HepG2 (cell line): ENCODE measurements at regions not wholly inside any gene's neighbourhood (a gene's known extent, or its start where the extent isn't known, plus 50 kb on each side); places are given as distances from the start of the nearest gene placed in this dataset.

Source experiments
- ATAC-seq: fragments of 200-7000 bp; cut with Tn5 transposase; 3 replicates; pipeline ENCODE4 v1.9.1; 2020; ENCODE audit warnings: mild to moderate bottlenecking, moderate library complexity
- BruUV-seq: library from RNA; stranded (reverse); fragments of 400-500 nt; replicated peaks from 2 replicates; lab custom pipeline; 2021; lab: Mats Ljungman, UMichigan
- CTCF ChIA-PET: fragments of 300-600 bp; formaldehyde crosslinking; extraction: SDS; loops from one replicate; lab custom pipeline; 2021; ENCODE audit warnings: low total read pairs, inconsistent platforms, low intra/inter-chr PET ratio; lab: Yijun Ruan, JAX
- POLR2A ChIA-PET: fragments of 350-600 bp; sonication (Branson Sonifier 250); formaldehyde crosslinking; loops from one replicate; lab custom pipeline; 2020; ENCODE audit warnings: antibody characterized with exemption, inconsistent platforms; lab: Yijun Ruan, JAX
- DNase-seq: peaks from one replicate; pipeline ENCODE4 v3.0.0-alpha.2; 2015; ENCODE audit warnings: low spot score
- FAIRE-seq: peaks from 3 replicates; lab custom pipeline; 2011; peaks lifted over from hg19 to GRCh38; lab: Jason Lieb, UNC
- H2AFZ ChIP-seq: one replicate; pipeline ENCODE4 v1.6.1; 2011; ENCODE audit warnings: low read length, inconsistent platforms
- H3K27ac ChIP-seq: fragments of 300-600 bp; 3 replicates; pipeline ENCODE4 v1.8.0; 2011; ENCODE audit warnings: mixed run types, mild to moderate bottlenecking, mixed read lengths, low read length, inconsistent platforms; ENCODE audit not compliant: insufficient read depth; ENCODE audit errors: extremely low read length
- H3K27me3 ChIP-seq, 2 experiments: fragments of 200-600 bp in 1 of 2; 2 replicates in 1 of 2; 3 replicates in 1 of 2; pipeline versions ENCODE4 v1.6.0 to v1.8.0; 2011; ENCODE audit warnings: low read length in 2 of 2, mild to moderate bottlenecking in 2 of 2, moderate library complexity in 2 of 2, inconsistent platforms in 1 of 2; ENCODE audit not compliant: insufficient read depth in 2 of 2, control insufficient read depth in 1 of 2
- H3K36me3 ChIP-seq, 2 experiments: fragments of 200-600 bp in 1 of 2; replicated peaks in 1 of 2; 2 replicates in 1 of 2; 3 replicates in 1 of 2; pipeline versions ENCODE4 v1.5.1 to v1.8.0; 2011; ENCODE audit warnings: low read length in 2 of 2, inconsistent platforms in 1 of 2; ENCODE audit not compliant: insufficient read depth in 2 of 2, control insufficient read depth in 1 of 2
- H3K4me1 ChIP-seq: 2 replicates; pipeline ENCODE4 v1.5.1; 2012; ENCODE audit warnings: low read length, inconsistent platforms; ENCODE audit not compliant: insufficient read depth
- H3K4me2 ChIP-seq: 2 replicates; pipeline ENCODE4 v1.6.0; 2011; ENCODE audit warnings: low read depth, low read length, inconsistent platforms
- H3K4me3 ChIP-seq, 3 experiments: fragments of 200-600 bp in 1 of 3; sonication (generic), shearing (Covaris generic) in 1 of 3; replicated peaks in 1 of 3; 2 replicates each; pipeline ENCODE4 v1.5.1; 2011 to 2016; ENCODE audit warnings: low read length in 3 of 3, inconsistent platforms in 2 of 3, low read depth in 2 of 3, mild to moderate bottlenecking in 2 of 3, control low read depth in 1 of 3, mixed read lengths in 1 of 3; ENCODE audit not compliant: insufficient read depth in 1 of 3
- H3K79me2 ChIP-seq: one replicate; pipeline ENCODE4 v1.6.1; 2011; ENCODE audit warnings: low read length, inconsistent platforms; ENCODE audit not compliant: insufficient read depth
- H3K9ac ChIP-seq: 2 replicates; pipeline ENCODE4 v1.6.0; 2011; ENCODE audit warnings: mild to moderate bottlenecking, low read depth, low read length, inconsistent platforms; ENCODE audit not compliant: insufficient read depth
- H3K9me3 ChIP-seq: 2 replicates; pipeline ENCODE4 v1.5.1; 2012; ENCODE audit warnings: mild to moderate bottlenecking, low read length
- H4K20me1 ChIP-seq: 2 replicates; pipeline ENCODE4 v1.6.0; 2011; ENCODE audit warnings: inconsistent platforms, mild to moderate bottlenecking, low read length, moderate library complexity; ENCODE audit not compliant: insufficient read depth
- CBX2 ChIP-seq, 2 experiments: fragments of 200-600 bp in 1 of 2; sonication (generic); formaldehyde crosslinking in 1 of 2; IDR thresholded peaks; 2 replicates each; pipeline versions ENCODE4 v1.7.0 to v1.8.1; 2018 to 2022; ENCODE audit warnings: low read depth in 2 of 2, low read length in 1 of 2, mild to moderate bottlenecking in 1 of 2, missing genetic modification reagents in 1 of 2
- FOXA3 ChIP-seq: IDR thresholded peaks from 2 replicates; pipeline ENCODE4 v1.6.1; 2016; ENCODE audit warnings: missing genetic modification reagents, missing compliant biosample characterization
- HDAC2 ChIP-seq: sonication (generic); formaldehyde crosslinking; IDR thresholded peaks from 2 replicates; pipeline ENCODE4 v1.4.0; 2020; ENCODE audit warnings: missing genetic modification reagents
- KAT7 ChIP-seq: IDR thresholded peaks from 2 replicates; pipeline ENCODE4 v1.6.1; 2018; ENCODE audit warnings: borderline replicate concordance, missing compliant biosample characterization
- LBX2 ChIP-seq: sonication (generic); formaldehyde crosslinking; IDR thresholded peaks from 2 replicates; pipeline ENCODE4 v1.5.0; 2020; ENCODE audit warnings: missing genetic modification reagents, mild to moderate bottlenecking, borderline replicate concordance
- NFE2 ChIP-seq: sonication (generic); formaldehyde crosslinking; IDR thresholded peaks from 2 replicates; pipeline ENCODE4 v1.4.0; 2020; ENCODE audit warnings: missing genetic modification reagents
- NFE2L1 ChIP-seq: sonication (generic); formaldehyde crosslinking; IDR thresholded peaks from 2 replicates; pipeline ENCODE4 v1.4.0; 2020; ENCODE audit warnings: missing genetic modification reagents, mild to moderate bottlenecking, borderline replicate concordance
- NR2C2 ChIP-seq: sonication (generic); formaldehyde crosslinking; IDR thresholded peaks from 2 replicates; pipeline ENCODE4 v1.4.0; 2020; ENCODE audit warnings: missing genetic modification reagents, mild to moderate bottlenecking, moderate library complexity, borderline replicate concordance
- PCBP2 ChIP-seq: fragments of 200-400 bp; formaldehyde crosslinking; optimal IDR thresholded peaks from 2 replicates; pipeline ENCODE3; 2018; ENCODE audit warnings: low read length, low read depth; ENCODE audit not compliant: poor library complexity, severe bottlenecking
- SP140L ChIP-seq: sonication (generic); formaldehyde crosslinking; IDR thresholded peaks from 2 replicates; pipeline ENCODE4 v1.4.0; 2020; ENCODE audit warnings: missing genetic modification reagents, borderline replicate concordance
- TEAD3 ChIP-seq: optimal IDR thresholded peaks from 2 replicates; pipeline ENCODE3; 2016; ENCODE audit warnings: borderline replicate concordance
- ZNF17 ChIP-seq: sonication (generic); formaldehyde crosslinking; IDR thresholded peaks from 2 replicates; pipeline ENCODE4 v1.5.0; 2020; ENCODE audit warnings: mild to moderate bottlenecking, missing genetic modification reagents
- ZNF234 ChIP-seq: sonication (generic); formaldehyde crosslinking; conservative IDR thresholded peaks from 2 replicates; pipeline ENCODE4 v1.5.1; 2020; ENCODE audit warnings: mild to moderate bottlenecking, missing genetic modification reagents
- ZNF263 ChIP-seq: sonication (generic); formaldehyde crosslinking; IDR thresholded peaks from 2 replicates; pipeline ENCODE4 v1.4.0; 2020; ENCODE audit warnings: missing genetic modification reagents
- ZNF432 ChIP-seq: sonication (generic); formaldehyde crosslinking; IDR thresholded peaks from 2 replicates; pipeline ENCODE4 v1.5.0; 2020; ENCODE audit warnings: missing genetic modification reagents, mild to moderate bottlenecking, borderline replicate concordance
- ZNF44 ChIP-seq: sonication (generic); formaldehyde crosslinking; IDR thresholded peaks from 2 replicates; pipeline ENCODE4 v1.5.1; 2020; ENCODE audit warnings: mild to moderate bottlenecking, missing genetic modification reagents
- ZNF713 ChIP-seq: sonication (generic); formaldehyde crosslinking; IDR thresholded peaks from 2 replicates; pipeline ENCODE4 v1.4.0; 2020; ENCODE audit warnings: mild to moderate bottlenecking, missing genetic modification reagents
- ZSCAN29 ChIP-seq: sonication (generic); formaldehyde crosslinking; conservative IDR thresholded peaks from 2 replicates; pipeline ENCODE4 v1.4.0; 2020; ENCODE audit warnings: mild to moderate bottlenecking, missing genetic modification reagents
- WGBS: methylation state at CpG from one replicate; pipeline ENCODE4 v1.1.6; 2017; ENCODE audit warnings: low lambda C conversion rate; 5-methylcytosine and 5-hydroxymethylcytosine counted together
- in situ Hi-C: cut with HindIII; loops from 2 replicates; pipeline ENCODE4 v1.10.0; 2017; ENCODE audit warnings: low pct_unique_long_range_greater_than_20kb; ENCODE audit not compliant: extremely low pct_ligation_motif_present
- intact Hi-C: fragments of 100-400 bp; cut with micrococcal nuclease; formaldehyde crosslinking; loops from one replicate; pipeline ENCODE4 v1.10.0; 2022; ENCODE audit not compliant: unreplicated experiment
- TF ChIP-seq, protein P1 (sequence below): IDR thresholded peaks from 2 replicates; pipeline ENCODE4 v1.6.1; 2016; ENCODE audit warnings: missing compliant biosample characterization, missing genetic modification reagents, borderline replicate concordance
- TF ChIP-seq, protein P2 (sequence below): sonication (generic); formaldehyde crosslinking; IDR thresholded peaks from 2 replicates; pipeline ENCODE4 v1.4.0; 2020; ENCODE audit warnings: mild to moderate bottlenecking, missing genetic modification reagents

DNA sequence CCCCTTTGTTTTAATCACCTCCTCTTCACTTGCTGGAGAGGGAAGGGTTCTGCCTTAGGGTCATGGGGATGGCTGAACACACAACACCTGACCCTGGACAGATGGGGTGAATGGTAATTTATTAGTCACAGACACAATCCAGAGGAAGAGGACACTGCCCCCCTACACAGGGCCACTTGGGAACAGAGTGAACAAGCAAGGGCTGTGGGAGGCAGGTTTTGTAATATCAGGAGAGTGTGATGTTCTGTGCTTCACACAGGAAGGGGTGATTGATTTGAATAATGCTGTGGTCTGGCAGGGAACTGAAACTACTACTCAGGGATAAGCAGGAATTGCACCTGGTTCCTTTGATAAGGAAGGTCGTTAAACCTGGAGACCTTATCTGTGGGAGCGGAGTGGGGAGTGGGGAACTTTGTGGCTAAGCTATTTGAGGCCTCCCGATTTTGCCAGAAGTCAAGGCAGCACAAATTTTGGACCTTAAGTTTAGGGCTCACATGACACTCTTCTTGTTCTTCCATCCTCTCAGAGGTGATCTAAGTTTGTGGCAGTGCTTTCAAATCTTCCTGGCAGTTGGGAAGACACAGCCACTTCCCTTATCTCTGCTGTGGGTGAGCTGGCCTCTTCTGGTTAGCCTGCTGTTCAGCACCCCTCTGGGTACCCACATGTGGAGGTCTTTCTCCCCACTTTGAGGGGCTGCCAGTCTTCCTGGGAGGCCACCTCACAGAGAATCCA, 77.8 kb downstream of the CD164 start:
- H3K27ac ChIP-seq = no peak overlapping the region
- ChIA-PET POLR2A (no interaction called here), CTCF (no interaction called here)
- no peak overlapping the region for H3K9ac ChIP-seq
- no peaks in the 10 kb centered on the region for H3K79me2 ChIP-seq
- no peak overlapping the region for H3K4me2 ChIP-seq
- in situ Hi-C loops = no loop called here
- no peaks in the 10 kb centered on the region for H3K4me1 ChIP-seq
- intact Hi-C loops = no loop called here
- BruUV-seq = no TSS peak
- DNase-seq (no peak), FAIRE-seq (no peak), ATAC-seq (no peak)
- WGBS = 68% methylated on average over 3 of the region's 3 CpGs
- no peaks in the 10 kb centered on the region for H3K36me3 ChIP-seq
- H2AFZ ChIP-seq = no peak overlapping the region
- TF ChIP-seq ZNF17 (CRISPR knock-in tag) (no peak), NFE2L1 (CRISPR knock-in tag) (no peak), ZNF44 (CRISPR knock-in tag) (no peak), PCBP2 (no peak), SP140L (CRISPR knock-in tag) (no peak), HDAC2 (CRISPR knock-in tag) (no peak), ZNF234 (CRISPR knock-in tag) (no peak), LBX2 (no peak), KAT7 (CRISPR knock-in tag) (no peak), FOXA3 (CRISPR knock-in tag) (no peak), ZSCAN29 (CRISPR knock-in tag) (no peak), ZNF432 (no peak), NFE2 (CRISPR knock-in tag) (no peak), TEAD3 (no peak), ZNF713 (no peak), CBX2 (IDR thresholded peaks at IDR 0.05; ENCODE audit: low read depth, low read length) (no peak), CBX2 (CRISPR knock-in tag; IDR thresholded peaks at IDR 0.05; ENCODE audit: low read depth) (no peak), ZNF263 (CRISPR knock-in tag) (no peak), NR2C2 (CRISPR knock-in tag) (no peak)
- TF ChIP-seq, protein P1, sequence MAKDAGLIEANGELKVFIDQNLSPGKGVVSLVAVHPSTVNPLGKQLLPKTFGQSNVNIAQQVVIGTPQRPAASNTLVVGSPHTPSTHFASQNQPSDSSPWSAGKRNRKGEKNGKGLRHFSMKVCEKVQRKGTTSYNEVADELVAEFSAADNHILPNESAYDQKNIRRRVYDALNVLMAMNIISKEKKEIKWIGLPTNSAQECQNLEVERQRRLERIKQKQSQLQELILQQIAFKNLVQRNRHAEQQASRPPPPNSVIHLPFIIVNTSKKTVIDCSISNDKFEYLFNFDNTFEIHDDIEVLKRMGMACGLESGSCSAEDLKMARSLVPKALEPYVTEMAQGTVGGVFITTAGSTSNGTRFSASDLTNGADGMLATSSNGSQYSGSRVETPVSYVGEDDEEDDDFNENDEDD (CRISPR knock-in tag) = no peak
- TF ChIP-seq, protein P2, sequence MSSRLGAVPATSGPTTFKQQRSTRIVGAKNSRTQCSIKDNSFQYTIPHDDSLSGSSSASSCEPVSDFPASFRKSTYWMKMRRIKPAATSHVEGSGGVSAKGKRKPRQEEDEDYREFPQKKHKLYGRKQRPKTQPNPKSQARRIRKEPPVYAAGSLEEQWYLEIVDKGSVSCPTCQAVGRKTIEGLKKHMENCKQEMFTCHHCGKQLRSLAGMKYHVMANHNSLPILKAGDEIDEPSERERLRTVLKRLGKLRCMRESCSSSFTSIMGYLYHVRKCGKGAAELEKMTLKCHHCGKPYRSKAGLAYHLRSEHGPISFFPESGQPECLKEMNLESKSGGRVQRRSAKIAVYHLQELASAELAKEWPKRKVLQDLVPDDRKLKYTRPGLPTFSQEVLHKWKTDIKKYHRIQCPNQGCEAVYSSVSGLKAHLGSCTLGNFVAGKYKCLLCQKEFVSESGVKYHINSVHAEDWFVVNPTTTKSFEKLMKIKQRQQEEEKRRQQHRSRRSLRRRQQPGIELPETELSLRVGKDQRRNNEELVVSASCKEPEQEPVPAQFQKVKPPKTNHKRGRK (CRISPR knock-in tag) = no peak
- H3K9me3 ChIP-seq = no peaks in the 10 kb centered on the region
- H3K27me3 ChIP-seq = no peaks in the 10 kb centered on the region; a peak in 1 of 5 replicates
- H3K4me3 ChIP-seq = no peak overlapping the region
- H4K20me1 ChIP-seq = no peaks in the 10 kb centered on the region
